H1 (cell line): ENCODE measurements at regions not wholly inside any gene's neighbourhood (a gene's known extent, or its start where the extent isn't known, plus 50 kb on each side); places are given as distances from the start of the nearest gene placed in this dataset.

Experiments
- CTCF ChIA-PET: fragments of 300-600 bp; sonication (Branson Sonifier 250); formaldehyde crosslinking; loops from one replicate; lab custom pipeline; 2021; ENCODE audit not compliant: partially characterized antibody; lab: Charles Lee
- POLR2A ChIA-PET: fragments of 300-600 bp; sonication (Branson Sonifier 250); formaldehyde crosslinking; loops from one replicate; lab custom pipeline; 2021; ENCODE audit warnings: inconsistent platforms; ENCODE audit not compliant: partially characterized antibody; lab: Charles Lee
- DNase-seq, 2 experiments: peaks; one replicate each; pipeline versions ENCODE4 v3.0.0 to v3.0.0-alpha.2; 2010 to 2022; ENCODE audit warnings: low spot score in 2 of 2, low read depth in 1 of 2, mixed read lengths in 1 of 2
- FAIRE-seq: peaks from 2 replicates; lab custom pipeline; 2011; peaks lifted over from hg19 to GRCh38; lab: Jason Lieb, UNC
- H2AFZ ChIP-seq: 2 replicates; pipeline ENCODE4 v1.8.1; 2012; ENCODE audit warnings: low read length, inconsistent platforms
- H2AK5ac ChIP-seq: 2 replicates; pipeline ENCODE4 v1.6.1; 2013; ENCODE audit warnings: low read depth, low read length
- H2BK120ac ChIP-seq: replicated peaks from 2 replicates; pipeline ENCODE3; 2013; ENCODE audit warnings: low read depth, low read length, inconsistent platforms
- H2BK12ac ChIP-seq: 2 replicates; pipeline ENCODE4 v1.6.1; 2013; ENCODE audit warnings: low read depth, low read length
- H2BK15ac ChIP-seq: 2 replicates; pipeline ENCODE4 v1.6.1; 2013; ENCODE audit warnings: low read length
- H2BK20ac ChIP-seq: 2 replicates; pipeline ENCODE4 v1.6.1; 2013; ENCODE audit warnings: low read length
- H2BK5ac ChIP-seq: 2 replicates; pipeline ENCODE4 v1.6.1; 2013; ENCODE audit warnings: low read depth, low read length
- H3K14ac ChIP-seq: 2 replicates; pipeline ENCODE4 v1.6.1; 2013; ENCODE audit warnings: inconsistent platforms; ENCODE audit not compliant: insufficient read length
- H3K18ac ChIP-seq: 2 replicates; pipeline ENCODE4 v1.6.1; 2013; ENCODE audit warnings: low read length; ENCODE audit errors: extremely low read depth
- H3K23ac ChIP-seq: 2 replicates; pipeline ENCODE4 v1.6.1; 2013; ENCODE audit warnings: inconsistent platforms; ENCODE audit not compliant: insufficient read length
- H3K23me2 ChIP-seq: 2 replicates; pipeline ENCODE4 v1.6.1; 2013; ENCODE audit warnings: low read depth, low read length
- H3K27ac ChIP-seq: 2 replicates; pipeline ENCODE4 v1.6.1; 2011; ENCODE audit warnings: low read depth, low read length, inconsistent platforms
- H3K27me3 ChIP-seq, 4 experiments: replicated peaks in 1 of 4; 1 replicate in 1 of 4; 2 replicates in 3 of 4; pipeline versions ENCODE4 v1.6.1 to v1.8.1; 2011 to 2013; ENCODE audit warnings: low read length in 3 of 4, mild to moderate bottlenecking in 3 of 4, inconsistent platforms in 2 of 4, mixed read lengths in 2 of 4, moderate library complexity in 1 of 4; ENCODE audit not compliant: control insufficient read depth in 3 of 4, insufficient read depth in 3 of 4; ENCODE audit errors: extremely low read depth in 1 of 4
- H3K36me3 ChIP-seq, 4 experiments: 2 replicates each; pipeline versions ENCODE4 v1.6.1 to v1.8.1; 2011 to 2013; ENCODE audit warnings: mild to moderate bottlenecking in 4 of 4, low read length in 3 of 4, moderate library complexity in 2 of 4, control low read depth in 1 of 4, inconsistent platforms in 1 of 4; ENCODE audit not compliant: insufficient read depth in 4 of 4, control insufficient read depth in 2 of 4
- H3K4ac ChIP-seq: replicated peaks from 2 replicates; pipeline ENCODE3; 2013; ENCODE audit warnings: low read length, low read depth, mixed read lengths, inconsistent platforms; ENCODE audit not compliant: insufficient read length
- H3K4me1 ChIP-seq, 4 experiments: replicated peaks in 1 of 4; 1 replicate in 1 of 4; 2 replicates in 3 of 4; pipeline versions ENCODE4 v1.6.1 to v1.8.1; 2011 to 2013; ENCODE audit warnings: low read length in 3 of 4, inconsistent platforms in 2 of 4, mixed read lengths in 1 of 4; ENCODE audit not compliant: insufficient read depth in 4 of 4, control insufficient read depth in 3 of 4
- H3K4me2 ChIP-seq, 2 experiments: 2 replicates each; pipeline versions ENCODE4 v1.6.1 to v1.8.1; 2011 to 2013; ENCODE audit warnings: low read depth in 2 of 2, low read length in 2 of 2, control low read depth in 1 of 2, inconsistent platforms in 1 of 2, mild to moderate bottlenecking in 1 of 2; ENCODE audit not compliant: insufficient read depth in 1 of 2
- H3K4me3 ChIP-seq, 4 experiments: fragments of 200-600, 300-600 bp in 1 of 4; sonication (generic), shearing (Covaris generic), sonication (Bioruptor Twin) in 1 of 4; 2 replicates each; pipeline versions ENCODE4 v1.5.1 to v1.8.1; 2011 to 2016; ENCODE audit warnings: low read length in 4 of 4, low read depth in 3 of 4, control low read depth in 2 of 4, inconsistent platforms in 2 of 4, mild to moderate bottlenecking in 2 of 4, mixed read lengths in 1 of 4, moderate library complexity in 1 of 4; ENCODE audit not compliant: insufficient read depth in 2 of 4; ENCODE audit errors: extremely low read depth in 1 of 4
- H3K56ac ChIP-seq: replicated peaks from 2 replicates; pipeline ENCODE3; 2013; ENCODE audit warnings: low read depth, mild to moderate bottlenecking, mixed read lengths, low read length, inconsistent platforms; ENCODE audit not compliant: insufficient read length
- H3K79me1 ChIP-seq: 2 replicates; pipeline ENCODE4 v1.6.1; 2013; ENCODE audit warnings: low read depth, low read length, control low read depth
- H3K79me2 ChIP-seq, 2 experiments: 2 replicates each; pipeline versions ENCODE4 v1.6.1 to v1.8.1; 2012 to 2013; ENCODE audit warnings: low read length in 2 of 2, mild to moderate bottlenecking in 2 of 2, inconsistent platforms in 1 of 2; ENCODE audit not compliant: insufficient read depth in 2 of 2, control insufficient read depth in 1 of 2
- H3K9ac ChIP-seq, 4 experiments: replicated peaks in 1 of 4; 1 replicate in 1 of 4; 2 replicates in 3 of 4; pipeline versions ENCODE4 v1.6.1 to v1.8.1; 2011 to 2013; ENCODE audit warnings: low read depth in 3 of 4, low read length in 3 of 4, control low read depth in 2 of 4, mild to moderate bottlenecking in 2 of 4, moderate library complexity in 2 of 4, inconsistent platforms in 1 of 4; ENCODE audit errors: extremely low read depth in 1 of 4
- H3K9me3 ChIP-seq, 2 experiments: 2 replicates each; pipeline versions ENCODE4 v1.6.1 to v1.8.1; 2012 to 2013; ENCODE audit warnings: mild to moderate bottlenecking in 2 of 2, moderate library complexity in 2 of 2, control low read depth in 1 of 2, inconsistent platforms in 1 of 2, low read depth in 1 of 2, low read length in 1 of 2, mixed read lengths in 1 of 2; ENCODE audit not compliant: insufficient read depth in 2 of 2
- H4K20me1 ChIP-seq, 2 experiments: replicated peaks in 1 of 2; 2 replicates each; pipeline versions ENCODE3 to v1.8.1; 2011 to 2013; ENCODE audit warnings: inconsistent platforms in 2 of 2, low read length in 2 of 2, mild to moderate bottlenecking in 1 of 2; ENCODE audit not compliant: insufficient read depth in 2 of 2, control insufficient read depth in 1 of 2
- H4K5ac ChIP-seq: 2 replicates; pipeline ENCODE4 v1.6.1; 2013; ENCODE audit warnings: low read length, low read depth, mixed read lengths, inconsistent platforms; ENCODE audit not compliant: insufficient read length
- H4K8ac ChIP-seq: 2 replicates; pipeline ENCODE4 v1.8.0; 2013; ENCODE audit warnings: mild to moderate bottlenecking, moderate library complexity, low read length, inconsistent platforms; ENCODE audit not compliant: insufficient read depth; ENCODE audit errors: extremely low read depth
- H4K91ac ChIP-seq: replicated peaks from 2 replicates; pipeline ENCODE3; 2013; ENCODE audit warnings: low read length, mixed read lengths, inconsistent platforms; ENCODE audit not compliant: insufficient read length
- CBX5 ChIP-seq: fragments of 300-800, 300-1000 bp; sonication (generic); IDR thresholded peaks from 2 replicates; pipeline ENCODE4 v1.7.1; 2016; ENCODE audit warnings: antibody characterized with exemption, low read length, low read depth
- EP300 ChIP-seq, 2 experiments: IDR thresholded peaks; 1 replicate in 1 of 2; 2 replicates in 1 of 2; pipeline ENCODE4 v1.6.1; 2011 to 2012; ENCODE audit warnings: low read depth in 2 of 2, low read length in 2 of 2, mild to moderate bottlenecking in 2 of 2, borderline replicate concordance in 1 of 2, inconsistent platforms in 1 of 2, moderate library complexity in 1 of 2
- GTF2F1 ChIP-seq: IDR thresholded peaks from 2 replicates; pipeline ENCODE4 v1.6.1; 2012; ENCODE audit warnings: low read depth, low read length, improper control_type of control experiment, borderline replicate concordance
- HDAC2 ChIP-seq, 2 experiments: fragments of 300-600 bp in 1 of 2; sonication (generic) in 1 of 2; IDR thresholded peaks; 2 replicates each; pipeline ENCODE4 v1.6.1; 2011 to 2012; ENCODE audit warnings: low read depth in 2 of 2, low read length in 2 of 2, mild to moderate bottlenecking in 2 of 2, moderate library complexity in 2 of 2, borderline replicate concordance in 1 of 2, inconsistent platforms in 1 of 2
- KDM4A ChIP-seq: IDR thresholded peaks from one replicate; pipeline ENCODE4 v1.7.1; 2012; ENCODE audit warnings: low read depth, mild to moderate bottlenecking, moderate library complexity, low read length, inconsistent platforms; ENCODE audit not compliant: severe bottlenecking
- KDM5A ChIP-seq: fragments of 200-600 bp; IDR thresholded peaks from 2 replicates; pipeline ENCODE4 v1.7.1; 2012; ENCODE audit warnings: mild to moderate bottlenecking, low read length, inconsistent platforms, mixed read lengths
- RFX5 ChIP-seq: IDR thresholded peaks from 2 replicates; pipeline ENCODE4 v1.6.1; 2011; ENCODE audit warnings: low read depth, low read length, improper control_type of control experiment, borderline replicate concordance
- RXRA ChIP-seq: IDR thresholded peaks from 2 replicates; pipeline ENCODE4 v1.6.1; 2011; ENCODE audit warnings: low read depth, mild to moderate bottlenecking, low read length, moderate library complexity; ENCODE audit not compliant: insufficient read depth
- TBP ChIP-seq: IDR thresholded peaks from 2 replicates; pipeline ENCODE4 v1.6.1; 2011; ENCODE audit warnings: low read depth, low read length, improper control_type of control experiment
- WGBS, 2 experiments: shearing (Covaris generic) in 1 of 2; methylation state at CpG; one replicate each; pipeline versions ENCODE4 v1.1.6 to v1.1.7; 2013 to 2015; ENCODE audit warnings: low lambda C conversion rate in 2 of 2, mixed read lengths in 2 of 2, inconsistent platforms in 1 of 2, low coverage in 1 of 2, missing lambda C conversion rate in 1 of 2; ENCODE audit not compliant: insufficient replicate concordance in 2 of 2, insufficient coverage in 1 of 2, insufficient read length in 1 of 2; ENCODE audit errors: extremely low coverage in 1 of 2, missing lambda C conversion rate in 1 of 2; 5-methylcytosine and 5-hydroxymethylcytosine counted together

DNA sequence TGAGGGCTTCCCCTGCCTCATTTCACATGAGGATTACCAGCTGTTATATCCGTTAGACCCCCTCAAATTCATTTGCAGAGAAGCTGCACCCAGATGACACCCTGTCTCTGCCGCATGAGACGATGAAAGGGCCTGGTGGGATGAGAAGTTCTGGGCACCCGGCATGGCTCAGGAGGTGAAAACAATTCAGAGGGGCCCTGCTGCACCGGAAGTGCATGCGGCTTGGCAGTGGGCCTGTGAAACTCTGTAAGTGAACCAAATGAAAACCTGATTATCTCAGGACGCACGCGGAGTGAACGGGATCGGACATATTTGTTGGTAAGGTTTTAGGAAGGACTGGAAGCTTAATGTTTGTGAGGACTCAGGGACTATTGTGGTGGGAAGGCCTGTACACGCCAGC lies 511.2 kb downstream of the TCERG1L start:
- Histone ChIP-seq H3K4me1 (no peaks in the 10 kb centered on the region; a peak in 1 of 7 replicates), H3K9ac (no peak overlapping the region), H2BK15ac (no peak overlapping the region), H3K9me3 (no peaks in the 10 kb centered on the region), H3K4me2 (no peak overlapping the region), H4K5ac (no peak overlapping the region), H3K56ac (no peak overlapping the region), H3K18ac (no peak overlapping the region), H3K4ac (no peak overlapping the region), H3K4me3 (no peak overlapping the region), H3K36me3 (no peaks in the 10 kb centered on the region), H4K20me1 (no peaks in the 10 kb centered on the region), H2BK5ac (no peak overlapping the region), H3K23me2 (no peaks in the 10 kb centered on the region), H2AFZ (no peak overlapping the region), H2BK120ac (no peak overlapping the region), H3K79me1 (no peaks in the 10 kb centered on the region), H3K14ac (no peak overlapping the region), H3K27me3 (no peaks in the 10 kb centered on the region), H4K8ac (no peak overlapping the region), H3K23ac (no peak overlapping the region), H2AK5ac (no peak overlapping the region), H4K91ac (no peak overlapping the region), H2BK20ac (no peak overlapping the region), H2BK12ac (no peak overlapping the region), H3K27ac (no peak overlapping the region), H3K79me2 (no peaks in the 10 kb centered on the region)
- no peak for TF ChIP-seq KDM4A
- TF ChIP-seq GTF2F1, result no peak
- no peak for TF ChIP-seq TBP
- no peak for TF ChIP-seq KDM5A
- TF ChIP-seq CBX5, result no peak
- TF ChIP-seq HDAC2 (IDR thresholded peaks at IDR 0.05; ENCODE audit: borderline replicate concordance in 1 of 2, low read depth in 2 of 2, low read length in 2 of 2), result no peak
- TF ChIP-seq EP300 (IDR thresholded peaks at IDR 0.05; ENCODE audit: borderline replicate concordance in 1 of 2, low read depth in 2 of 2, low read length in 2 of 2), result no peak
- TF ChIP-seq RXRA, result no peak
- no peak for TF ChIP-seq RFX5
- ChIA-PET CTCF (interaction anchor here (1.2 kb wide), 1 partner anchor 17 kb away, joined by 3 read pairs; no protein-coding TSS in a partner anchor), POLR2A (no interaction called here)
- DNase-seq, result no peak
- no peak for FAIRE-seq
- WGBS, 2 experiments, result 97% methylated on average over 11 of the region's 12 CpGs; no CpG with 5 or more reads in 1 of the 2 experiments
